ENCODE measurements at regions not wholly inside any gene's neighbourhood (a gene's known extent, or its start where the extent isn't known, plus 50 kb on each side); places are given as distances from the start of the nearest gene placed in this dataset.

- peak; percentile 32 to 60 for DNase-seq
- H2BK5ac ChIP-seq (ENCODE audit: low read depth, low read length, poor library complexity) = no peak overlapping the region
- no peak overlapping the region for H4K12ac ChIP-seq (ENCODE audit: low read depth, low read length)
- H2BK12ac ChIP-seq (ENCODE audit: low read length) = no peak overlapping the region
- no peaks in the 10 kb centered on the region for H3K79me2 ChIP-seq (ENCODE audit: control insufficient read depth, insufficient read depth, low read length, poor library complexity)
- no peak overlapping the region for H3K23ac ChIP-seq (ENCODE audit: low read length)
- H4K91ac ChIP-seq (ENCODE audit: low read depth, low read length) = no peak overlapping the region
- no peak overlapping the region for H2BK120ac ChIP-seq (ENCODE audit: insufficient read depth, low read length, poor library complexity)
- H3K9ac ChIP-seq (ENCODE audit: low read length) = no peak overlapping the region
- no peak overlapping the region for H2AK5ac ChIP-seq (ENCODE audit: low read length)
- peaks cover 3 to 4% of the 10 kb centered on the region in 2 experiments for H3K4me1 ChIP-seq (ENCODE audit: control insufficient read depth in 1 of 2, insufficient read depth in 2 of 2, low read length in 2 of 2)
- no peak overlapping the region for H2AFZ ChIP-seq (ENCODE audit: insufficient read depth, low read length, poor library complexity)
- no peak overlapping the region for H3K4me3 ChIP-seq (ENCODE audit: low read depth, low read length)
- H3K4ac ChIP-seq (ENCODE audit: low read depth, low read length) = no peak overlapping the region
- no peak overlapping the region for H4K8ac ChIP-seq (ENCODE audit: low read depth, low read length)
- no CpG with 5 or more reads among the region's 2 CpGs for WGBS (ENCODE audit: extremely low coverage, insufficient coverage, insufficient read length)
- no peaks in the 10 kb centered on the region for H3K27me3 ChIP-seq (ENCODE audit: insufficient read depth, low read length)
- H3K36me3 ChIP-seq (ENCODE audit: control insufficient read depth in 1 of 2, insufficient read depth in 2 of 2, low read length in 2 of 2) = no peaks in the 10 kb centered on the region
- no peaks in the 10 kb centered on the region for H3K9me3 ChIP-seq (ENCODE audit: insufficient read depth, low read depth, low read length)
- no peaks in the 10 kb centered on the region for H3K79me1 ChIP-seq (ENCODE audit: low read length)
- no peak overlapping the region for H3K14ac ChIP-seq (ENCODE audit: low read length)
- no peak overlapping the region for H3K18ac ChIP-seq (ENCODE audit: low read length)
- no peak overlapping the region for H3K27ac ChIP-seq (ENCODE audit: low read depth, low read length)
- H3K4me2 ChIP-seq (ENCODE audit: low read length) = no peak overlapping the region
These were observed 86.7 kb upstream of the PRKAR2B start for GRCh38 chr7:106957766-106958165.

GRCh38 chr7:106959753-106960152 lies 84.8 kb upstream of the PRKAR2B start:
- H3K79me2 ChIP-seq (ENCODE audit: control insufficient read depth, insufficient read depth, low read length, poor library complexity) = no peaks in the 10 kb centered on the region
- H4K12ac ChIP-seq (ENCODE audit: low read depth, low read length) = no peak overlapping the region
- H3K36me3 ChIP-seq (ENCODE audit: control insufficient read depth in 1 of 2, insufficient read depth in 2 of 2, low read length in 2 of 2) = no peaks in the 10 kb centered on the region
- H3K27me3 ChIP-seq (ENCODE audit: insufficient read depth, low read length) = no peaks in the 10 kb centered on the region
- H2BK5ac ChIP-seq (ENCODE audit: low read depth, low read length, poor library complexity) = no peak overlapping the region
- H2BK120ac ChIP-seq (ENCODE audit: insufficient read depth, low read length, poor library complexity) = no peak overlapping the region
- no peak overlapping the region for H3K18ac ChIP-seq (ENCODE audit: low read length)
- H3K4me1 ChIP-seq (ENCODE audit: control insufficient read depth in 1 of 2, insufficient read depth in 2 of 2, low read length in 2 of 2) = no peaks in the 10 kb centered on the region
- no peak overlapping the region for H2BK12ac ChIP-seq (ENCODE audit: low read length)
- H3K23ac ChIP-seq (ENCODE audit: low read length) = no peak overlapping the region
- H3K4ac ChIP-seq (ENCODE audit: low read depth, low read length) = no peak overlapping the region
- H3K27ac ChIP-seq (ENCODE audit: low read depth, low read length) = no peak overlapping the region
- no peak overlapping the region for H4K8ac ChIP-seq (ENCODE audit: low read depth, low read length)
- no peak overlapping the region for H3K9ac ChIP-seq (ENCODE audit: low read length)
- H2AFZ ChIP-seq (ENCODE audit: insufficient read depth, low read length, poor library complexity) = no peak overlapping the region
- DNase-seq = no peak
- H3K79me1 ChIP-seq (ENCODE audit: low read length) = no peaks in the 10 kb centered on the region
- H3K4me3 ChIP-seq (ENCODE audit: low read depth, low read length) = no peak overlapping the region
- H4K91ac ChIP-seq (ENCODE audit: low read depth, low read length) = no peak overlapping the region
- H2AK5ac ChIP-seq (ENCODE audit: low read length) = no peak overlapping the region
- no peak overlapping the region for H3K4me2 ChIP-seq (ENCODE audit: low read length)
- WGBS (ENCODE audit: extremely low coverage, insufficient coverage, insufficient read length) = no CpG with 5 or more reads among the region's 2 CpGs
- H3K14ac ChIP-seq (ENCODE audit: low read length) = no peak overlapping the region
- H3K9me3 ChIP-seq (ENCODE audit: insufficient read depth, low read depth, low read length) = no peaks in the 10 kb centered on the region

- no peak overlapping the region for H2AK5ac ChIP-seq (ENCODE audit: low read length)
- H3K18ac ChIP-seq (ENCODE audit: low read length) = no peak overlapping the region
- H4K12ac ChIP-seq (ENCODE audit: low read depth, low read length) = no peak overlapping the region
- no peaks in the 10 kb centered on the region for H3K4me1 ChIP-seq (ENCODE audit: control insufficient read depth in 1 of 2, insufficient read depth in 2 of 2, low read length in 2 of 2)
- no peaks in the 10 kb centered on the region for H3K79me1 ChIP-seq (ENCODE audit: low read length)
- H3K4ac ChIP-seq (ENCODE audit: low read depth, low read length) = no peak overlapping the region
- H3K9me3 ChIP-seq (ENCODE audit: insufficient read depth, low read depth, low read length) = no peaks in the 10 kb centered on the region
- no peaks in the 10 kb centered on the region for H3K36me3 ChIP-seq (ENCODE audit: control insufficient read depth in 1 of 2, insufficient read depth in 2 of 2, low read length in 2 of 2)
- no peak overlapping the region for H2BK5ac ChIP-seq (ENCODE audit: low read depth, low read length, poor library complexity)
- no peak overlapping the region for H2AFZ ChIP-seq (ENCODE audit: insufficient read depth, low read length, poor library complexity)
- no peak overlapping the region for H3K4me3 ChIP-seq (ENCODE audit: low read depth, low read length)
- H3K14ac ChIP-seq (ENCODE audit: low read length) = no peak overlapping the region
- H2BK120ac ChIP-seq (ENCODE audit: insufficient read depth, low read length, poor library complexity) = no peak overlapping the region
- H3K4me2 ChIP-seq (ENCODE audit: low read length) = no peak overlapping the region
- WGBS (ENCODE audit: extremely low coverage, insufficient coverage, insufficient read length) = no CpG with 5 or more reads among the region's 2 CpGs
- no peaks in the 10 kb centered on the region for H3K79me2 ChIP-seq (ENCODE audit: control insufficient read depth, insufficient read depth, low read length, poor library complexity)
- no peak overlapping the region for H4K91ac ChIP-seq (ENCODE audit: low read depth, low read length)
- no peak overlapping the region for H3K23ac ChIP-seq (ENCODE audit: low read length)
- no peak overlapping the region for H4K8ac ChIP-seq (ENCODE audit: low read depth, low read length)
- no peaks in the 10 kb centered on the region for H3K27me3 ChIP-seq (ENCODE audit: insufficient read depth, low read length)
- no peak overlapping the region for H3K9ac ChIP-seq (ENCODE audit: low read length)
- H3K27ac ChIP-seq (ENCODE audit: low read depth, low read length) = no peak overlapping the region
- no peak overlapping the region for H2BK12ac ChIP-seq (ENCODE audit: low read length)
- DNase-seq = no peak
These were observed 81.8 kb upstream of the PRKAR2B start for GRCh38 chr7:106962751-106963150.

GRCh38 chr7:106964466-106964865 lies 80.0 kb upstream of the PRKAR2B start:
- Histone ChIP-seq H3K79me1 (ENCODE audit: low read length) (no peaks in the 10 kb centered on the region), H3K4me3 (ENCODE audit: low read depth, low read length) (no peak overlapping the region), H3K27me3 (ENCODE audit: insufficient read depth, low read length) (no peaks in the 10 kb centered on the region), H2BK120ac (ENCODE audit: insufficient read depth, low read length, poor library complexity) (no peak overlapping the region), H2AFZ (ENCODE audit: insufficient read depth, low read length, poor library complexity) (no peak overlapping the region), H3K4me1 (ENCODE audit: control insufficient read depth in 1 of 2, insufficient read depth in 2 of 2, low read length in 2 of 2) (no peaks in the 10 kb centered on the region), H3K23ac (ENCODE audit: low read length) (no peak overlapping the region), H3K18ac (ENCODE audit: low read length) (no peak overlapping the region), H3K9me3 (ENCODE audit: insufficient read depth, low read depth, low read length) (no peaks in the 10 kb centered on the region), H3K14ac (ENCODE audit: low read length) (no peak overlapping the region), H4K91ac (ENCODE audit: low read depth, low read length) (no peak overlapping the region), H3K4me2 (ENCODE audit: low read length) (no peak overlapping the region), H3K79me2 (ENCODE audit: control insufficient read depth, insufficient read depth, low read length, poor library complexity) (no peaks in the 10 kb centered on the region), H3K36me3 (ENCODE audit: control insufficient read depth in 1 of 2, insufficient read depth in 2 of 2, low read length in 2 of 2) (no peaks in the 10 kb centered on the region), H4K12ac (ENCODE audit: low read depth, low read length) (no peak overlapping the region), H3K27ac (ENCODE audit: low read depth, low read length) (no peak overlapping the region), H3K4ac (ENCODE audit: low read depth, low read length) (no peak overlapping the region), H2BK5ac (ENCODE audit: low read depth, low read length, poor library complexity) (no peak overlapping the region), H4K8ac (ENCODE audit: low read depth, low read length) (no peak overlapping the region), H2AK5ac (ENCODE audit: low read length) (no peak overlapping the region), H2BK12ac (ENCODE audit: low read length) (no peak overlapping the region), H3K9ac (ENCODE audit: low read length) (no peak overlapping the region)
- no CpG with 5 or more reads among the region's 3 CpGs for WGBS (ENCODE audit: extremely low coverage, insufficient coverage, insufficient read length)
- no peak for DNase-seq
